GM12865 (cell line): ENCODE measurements at regions not wholly inside any gene's neighbourhood (a gene's known extent, or its start where the extent isn't known, plus 50 kb on each side); places are given as distances from the start of the nearest gene placed in this dataset.

Experiments
- DNase-seq: peaks from one replicate; pipeline ENCODE4 v3.0.0; 2010; ENCODE audit warnings: low read depth
- H3K4me3 ChIP-seq: 2 replicates; pipeline ENCODE4 v1.5.1; 2011; ENCODE audit warnings: mild to moderate bottlenecking, low read depth, low read length, control low read depth
- TF ChIP-seq, protein P1 (sequence below): IDR thresholded peaks from 2 replicates; pipeline ENCODE4 v1.5.1; 2011; ENCODE audit warnings: low read length, control low read depth, low read depth, inconsistent platforms; ENCODE audit not compliant: insufficient read depth; ENCODE audit errors: missing control alignments

DNA sequence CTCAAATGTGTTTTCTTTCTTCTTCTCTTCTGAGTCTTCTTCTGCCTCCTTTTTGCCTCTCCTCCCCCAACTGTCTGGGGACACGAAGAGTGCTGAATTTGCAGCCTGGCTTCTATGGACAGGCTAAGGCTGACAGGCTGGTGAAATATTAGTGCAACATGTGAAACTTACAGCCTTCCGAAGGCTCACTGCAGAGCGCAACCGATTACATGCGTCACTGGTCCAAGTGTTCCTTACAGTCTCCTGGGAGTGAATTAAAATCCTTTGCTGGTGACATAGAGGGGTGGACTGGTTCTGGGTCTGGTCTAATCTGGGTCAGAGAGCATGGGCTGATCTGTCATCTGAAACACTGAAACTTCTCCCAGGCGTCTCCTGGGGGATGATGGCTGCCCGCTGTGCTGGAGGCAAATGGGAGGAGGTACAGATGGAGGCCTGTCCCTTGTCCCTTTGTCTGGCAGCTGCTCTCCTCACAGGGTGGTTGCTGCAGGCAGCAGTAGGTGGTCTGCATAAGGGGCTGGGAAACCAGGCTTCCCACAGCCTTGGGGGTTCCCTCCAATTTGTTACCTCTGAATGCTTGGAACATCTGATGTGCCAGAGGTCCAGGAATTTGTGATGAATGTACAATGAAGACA, 143.8 kb upstream of the BMPER start:
- no peak overlapping the region for H3K4me3 ChIP-seq
- TF ChIP-seq, protein P1, sequence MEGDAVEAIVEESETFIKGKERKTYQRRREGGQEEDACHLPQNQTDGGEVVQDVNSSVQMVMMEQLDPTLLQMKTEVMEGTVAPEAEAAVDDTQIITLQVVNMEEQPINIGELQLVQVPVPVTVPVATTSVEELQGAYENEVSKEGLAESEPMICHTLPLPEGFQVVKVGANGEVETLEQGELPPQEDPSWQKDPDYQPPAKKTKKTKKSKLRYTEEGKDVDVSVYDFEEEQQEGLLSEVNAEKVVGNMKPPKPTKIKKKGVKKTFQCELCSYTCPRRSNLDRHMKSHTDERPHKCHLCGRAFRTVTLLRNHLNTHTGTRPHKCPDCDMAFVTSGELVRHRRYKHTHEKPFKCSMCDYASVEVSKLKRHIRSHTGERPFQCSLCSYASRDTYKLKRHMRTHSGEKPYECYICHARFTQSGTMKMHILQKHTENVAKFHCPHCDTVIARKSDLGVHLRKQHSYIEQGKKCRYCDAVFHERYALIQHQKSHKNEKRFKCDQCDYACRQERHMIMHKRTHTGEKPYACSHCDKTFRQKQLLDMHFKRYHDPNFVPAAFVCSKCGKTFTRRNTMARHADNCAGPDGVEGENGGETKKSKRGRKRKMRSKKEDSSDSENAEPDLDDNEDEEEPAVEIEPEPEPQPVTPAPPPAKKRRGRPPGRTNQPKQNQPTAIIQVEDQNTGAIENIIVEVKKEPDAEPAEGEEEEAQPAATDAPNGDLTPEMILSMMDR, result no peak
- DNase-seq, result no peak

DNA sequence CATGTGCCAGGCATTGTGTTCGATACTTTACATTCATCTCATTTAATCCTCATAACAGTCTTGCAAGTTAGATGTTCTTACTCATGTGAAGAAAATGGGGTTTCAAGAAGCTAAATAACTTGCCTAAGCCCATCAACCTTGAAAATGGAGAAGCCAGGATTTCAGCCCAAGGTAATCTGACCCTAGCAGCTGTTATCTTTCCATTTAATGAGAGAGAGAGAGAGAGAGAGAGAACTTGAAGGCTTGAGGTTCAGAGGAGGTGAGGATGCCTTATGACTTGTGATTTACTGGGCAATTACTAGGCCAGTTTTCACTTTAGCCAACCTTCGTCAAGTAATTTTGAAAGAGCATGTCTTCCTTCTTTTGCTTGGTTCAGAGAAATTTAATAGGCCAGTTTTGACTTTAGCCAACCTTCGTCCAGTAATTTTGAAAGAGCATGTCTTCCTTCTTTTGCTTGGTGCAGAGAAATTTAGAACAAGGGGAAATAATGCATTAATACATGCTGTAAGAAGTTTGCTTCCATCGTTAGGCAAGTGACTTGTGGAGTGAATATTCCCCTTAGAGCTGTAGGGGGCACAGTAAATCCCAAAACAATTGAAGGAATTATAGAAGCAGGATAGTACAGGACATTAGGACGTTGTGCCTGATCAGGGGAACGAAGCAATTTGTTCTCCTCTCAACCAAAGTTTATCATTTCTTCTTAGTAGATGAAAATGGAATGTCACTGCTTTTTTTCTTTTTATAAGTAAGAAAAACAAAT, 143.0 kb upstream of the BMPER start:
- TF ChIP-seq, protein P1, result no peak
- H3K4me3 ChIP-seq, result no peak overlapping the region
- DNase-seq, result no peak

- no peak overlapping the region for H3K4me3 ChIP-seq
- DNase-seq, result no peak
- TF ChIP-seq, protein P1, result no peak
Measured at GRCh38 chr7:33762911-33763306, 142.4 kb upstream of the BMPER start.

GRCh38 chr7:33764752-33765451, 140.4 kb upstream of the BMPER start:
- TF ChIP-seq, protein P1, result no peak
- H3K4me3 ChIP-seq, result no peak overlapping the region
- no peak for DNase-seq

- TF ChIP-seq, protein P1, result no peak
- DNase-seq, result no peak
- no peak overlapping the region for H3K4me3 ChIP-seq
Measured at GRCh38 chr7:33766405-33766804, 138.9 kb upstream of the BMPER start.

GRCh38 chr7:33769930-33770329, 135.4 kb upstream of the BMPER start:
- TF ChIP-seq, protein P1, result no peak
- DNase-seq, result no peak

More at GRCh38 chr7:33769930-33770329, 135.4 kb upstream of the BMPER start:
- no peak overlapping the region for H3K4me3 ChIP-seq
